A549 (cell line): ENCODE measurements at regions not wholly inside any gene's neighbourhood (a gene's known extent, or its start where the extent isn't known, plus 50 kb on each side); places are given as distances from the start of the nearest gene placed in this dataset.

Source experiments
- ATAC-seq, 2 experiments: fragments of 200-7000 bp in 1 of 2; fragments of >200 bp in 1 of 2; cut with Nextera tagmentation in 1 of 2; cut with Tn5 transposase in 1 of 2; 3 replicates each; pipeline versions ENCODE4 v1.8.0 to v1.9.1; 2018 to 2020; ENCODE audit warnings: mild to moderate bottlenecking in 1 of 2, moderate library complexity in 1 of 2
- CTCF ChIA-PET: fragments of 300-600 bp; sonication (Branson Sonifier 250); formaldehyde crosslinking; extraction: SDS; loops from one replicate; lab custom pipeline; 2021; ENCODE audit warnings: antibody characterized with exemption, inconsistent platforms; lab: Yijun Ruan, JAX
- POLR2A ChIA-PET: fragments of 350-600 bp; formaldehyde crosslinking; extraction: SDS; loops from one replicate; lab custom pipeline; 2021; ENCODE audit warnings: antibody characterized with exemption, inconsistent platforms; lab: Yijun Ruan, JAX
- DNase-seq, 2 experiments: peaks; one replicate each; pipeline versions ENCODE4 v3.0.0 to v3.0.0-alpha.2; 2011 to 2016; ENCODE audit warnings: low read depth in 1 of 2, low spot score in 1 of 2
- FAIRE-seq: peaks from 2 replicates; lab custom pipeline; 2011; peaks lifted over from hg19 to GRCh38; lab: Jason Lieb, UNC
- H3K27ac ChIP-seq, 2 experiments: fragments of >200 bp; sonication (Bioruptor Twin); formaldehyde crosslinking; 3 replicates each; pipeline ENCODE4 v1.5.1; 2016 to 2017
- H3K4me1 ChIP-seq: fragments of >200 bp; sonication (Bioruptor Twin); formaldehyde crosslinking; 3 replicates; pipeline ENCODE4 v1.6.1; 2016
- H3K4me2 ChIP-seq: fragments of >200 bp; sonication (Bioruptor Twin); formaldehyde crosslinking; 3 replicates; pipeline ENCODE4 v1.6.1; 2016
- H3K4me3 ChIP-seq: fragments of >200 bp; sonication (Bioruptor Twin); formaldehyde crosslinking; 3 replicates; pipeline ENCODE4 v1.5.1; 2016
- H3K9me3 ChIP-seq: fragments of >200 bp; sonication (Bioruptor Twin); formaldehyde crosslinking; 3 replicates; pipeline ENCODE4 v1.6.1; 2016
- ATOH8 ChIP-seq: fragments of 250-450 bp; sonication (Bioruptor Pico); IDR thresholded peaks from 2 replicates; pipeline ENCODE4 v1.5.0; 2020; ENCODE audit warnings: low read depth, mild to moderate bottlenecking, moderate library complexity
- CHD2 ChIP-seq: fragments of 150-350 bp; IDR thresholded peaks from 2 replicates; pipeline ENCODE4 v1.6.1; 2014; ENCODE audit warnings: low read length; ENCODE audit not compliant: partially characterized antibody
- CHD4 ChIP-seq: fragments of 200-600 bp; sonication (generic); IDR thresholded peaks from 2 replicates; pipeline ENCODE4 v1.6.1; 2016; ENCODE audit warnings: antibody characterized with exemption, mild to moderate bottlenecking, borderline replicate concordance
- CTCF ChIP-seq: fragments of >200 bp; sonication (Bioruptor Twin); formaldehyde crosslinking; IDR thresholded peaks from 3 replicates; pipeline ENCODE4 v1.5.1; 2016
- EP300 ChIP-seq, 2 experiments: fragments of >200 bp; sonication (Bioruptor Twin); formaldehyde crosslinking; IDR thresholded peaks; 2 replicates in 1 of 2; 3 replicates in 1 of 2; pipeline ENCODE4 v1.6.1; 2016 to 2017
- FOSL2 ChIP-seq, 2 experiments: fragments of 450-650 bp in 1 of 2; fragments of >200 bp in 1 of 2; sonication (Bioruptor Twin) in 1 of 2; formaldehyde crosslinking; IDR thresholded peaks; 2 replicates each; pipeline versions ENCODE4 v1.5.0 to v1.6.1; 2016 to 2020; ENCODE audit warnings: mild to moderate bottlenecking in 1 of 2, moderate library complexity in 1 of 2
- HDAC2 ChIP-seq: fragments of 200-600 bp; sonication (generic); IDR thresholded peaks from 2 replicates; pipeline ENCODE4 v1.6.1; 2016
- JUNB ChIP-seq: fragments of >200 bp; sonication (Bioruptor Twin); formaldehyde crosslinking; IDR thresholded peaks from 2 replicates; pipeline ENCODE4 v1.6.1; 2016
- KDM1A ChIP-seq: fragments of 200-600 bp; sonication (generic); IDR thresholded peaks from 2 replicates; pipeline ENCODE4 v1.6.1; 2016; ENCODE audit warnings: low read depth, mild to moderate bottlenecking
- KDM5A ChIP-seq: fragments of 200-600 bp; sonication (generic); IDR thresholded peaks from 2 replicates; pipeline ENCODE4 v1.6.1; 2016; ENCODE audit warnings: antibody characterized with exemption, mild to moderate bottlenecking
- MAFK ChIP-seq: fragments of 450-650 bp; IDR thresholded peaks from 2 replicates; pipeline ENCODE4 v1.6.1; 2014; ENCODE audit not compliant: partially characterized antibody
- MAX ChIP-seq: IDR thresholded peaks from 2 replicates; pipeline ENCODE4 v1.6.1; 2012
- MYC ChIP-seq: IDR thresholded peaks from 2 replicates; pipeline ENCODE4 v1.6.1; 2012; ENCODE audit warnings: mild to moderate bottlenecking, inconsistent platforms, low read length, improper control_type of control experiment, borderline replicate concordance
- NR3C1 ChIP-seq: fragments of >200 bp; sonication (Bioruptor Twin); formaldehyde crosslinking; IDR thresholded peaks from 3 replicates; pipeline ENCODE4 v1.6.1; 2017
- PBX3 ChIP-seq: IDR thresholded peaks from 2 replicates; pipeline ENCODE4 v1.6.1; 2012
- POLR2A ChIP-seq: IDR thresholded peaks from 2 replicates; pipeline ENCODE4 v1.6.1; 2012; ENCODE audit warnings: mild to moderate bottlenecking, low read length
- POLR2AphosphoS2 ChIP-seq: conservative IDR thresholded peaks from 2 replicates; pipeline ENCODE4 v1.6.1; 2012; ENCODE audit warnings: low read length, improper control_type of control experiment, inconsistent platforms
- RAD21 ChIP-seq, 2 experiments: fragments of >200 bp in 1 of 2; sonication (Bioruptor Twin) in 1 of 2; formaldehyde crosslinking in 1 of 2; IDR thresholded peaks in 1 of 2; conservative IDR thresholded peaks in 1 of 2; 2 replicates in 1 of 2; 3 replicates in 1 of 2; pipeline ENCODE4 v1.6.1; 2012 to 2018; ENCODE audit warnings: inconsistent platforms in 1 of 2
- RCOR1 ChIP-seq: fragments of 150-350 bp; IDR thresholded peaks from 2 replicates; pipeline ENCODE4 v1.6.1; 2014; ENCODE audit warnings: antibody characterized with exemption, low read length, low read depth
- REST ChIP-seq: fragments of 200-600 bp; sonication (generic); IDR thresholded peaks from 2 replicates; pipeline ENCODE4 v1.6.1; 2016; ENCODE audit warnings: antibody characterized with exemption, mild to moderate bottlenecking, moderate library complexity
- RFX5 ChIP-seq: fragments of 450-650 bp; IDR thresholded peaks from 2 replicates; pipeline ENCODE4 v1.7.1; 2014; ENCODE audit warnings: antibody characterized with exemption, mild to moderate bottlenecking, moderate library complexity
- RNF2 ChIP-seq: fragments of 200-600 bp; sonication (generic); IDR thresholded peaks from 2 replicates; pipeline ENCODE4 v1.6.1; 2016; ENCODE audit warnings: low read depth, mild to moderate bottlenecking, antibody characterized with exemption, moderate library complexity, borderline replicate concordance
- SMC3 ChIP-seq: fragments of >200 bp; sonication (Bioruptor Twin); formaldehyde crosslinking; IDR thresholded peaks from 3 replicates; pipeline ENCODE4 v1.6.1; 2018; ENCODE audit warnings: inconsistent platforms
- TFCP2L1 ChIP-seq: fragments of 250-450 bp; sonication (Bioruptor Pico); IDR thresholded peaks from 2 replicates; pipeline ENCODE4 v1.5.0; 2021; ENCODE audit warnings: mild to moderate bottlenecking
- ZC3H11A ChIP-seq: fragments of 450-650 bp; IDR thresholded peaks from 2 replicates; pipeline ENCODE4 v1.6.1; 2014; ENCODE audit warnings: antibody characterized with exemption, mild to moderate bottlenecking
- ZFP36 ChIP-seq: fragments of 450-650 bp; IDR thresholded peaks from 2 replicates; pipeline ENCODE4 v1.6.1; 2014; ENCODE audit warnings: borderline replicate concordance; ENCODE audit not compliant: partially characterized antibody
- ZNF302 ChIP-seq: fragments of 250-450 bp; sonication (Bioruptor Pico); IDR thresholded peaks from 2 replicates; pipeline ENCODE4 v1.9.0; 2021; ENCODE audit warnings: inconsistent platforms, mild to moderate bottlenecking, moderate library complexity
- WGBS: methylation state at CpG from one replicate; pipeline ENCODE4 v1.1.6; 2017; ENCODE audit errors: missing lambda C conversion rate; 5-methylcytosine and 5-hydroxymethylcytosine counted together

- FAIRE-seq: no peak
- ChIA-PET POLR2A (no interaction called here), CTCF (interaction anchor here (1.2 to 1.4 kb wide), 2 partner anchors 29 to 37 kb away, joined by 3 read pairs; no protein-coding TSS in a partner anchor)
- Histone ChIP-seq H3K9me3 (no peaks in the 10 kb centered on the region), H3K27ac (no peak overlapping the region), H3K4me1 (peaks cover 18% of the 10 kb centered on the region), H3K4me3 (no peak overlapping the region), H3K4me2 (no peak overlapping the region)
- WGBS: 86% methylated on average over 6 of the region's 6 CpGs
- ATAC-seq: no peak
- DNase-seq: no peak
- TF ChIP-seq MAFK (no peak), MYC (no peak), POLR2AphosphoS2 (no peak), PBX3 (no peak), TFCP2L1 (CRISPR knock-in tag) (no peak), EP300 (IDR thresholded peaks at IDR 0.05) (no peak), JUNB (no peak)
These were observed 159.7 kb upstream of the SLC1A4 start for GRCh38 chr2:64829525-64829924.

- H3K4me3 ChIP-seq: peak overlapping the region; percentile 11; the same call in 1 of the 3 replicates
- CTCF ChIA-PET: interaction anchor here (0.6 to 4.2 kb wide), 43 partner anchors 10 to 245 kb away, joined by 3 to 29 read pairs (median 4); partner anchors contain the start of gene SERTAD2
- ATAC-seq (peak; percentile 95 to 97), DNase-seq (peak; percentile 97 to 98), FAIRE-seq (no peak)
- H3K27ac ChIP-seq: peak overlapping the region; percentile 65 to 89
- H3K9me3 ChIP-seq: no peaks in the 10 kb centered on the region
- peak overlapping the region; percentile 71 for H3K4me2 ChIP-seq
- H3K4me1 ChIP-seq: peaks cover 36% of the 10 kb centered on the region
- POLR2A ChIA-PET: interaction anchor here (1.2 to 3.0 kb wide), 5 partner anchors 28 to 187 kb away, joined by 4 to 20 read pairs (median 7); partner anchors contain the start of gene SERTAD2
- WGBS: 15% methylated on average over 20 of the region's 20 CpGs
- no peak for TF ChIP-seq RNF2
- TF ChIP-seq KDM1A: no peak
- peak; percentile 58; the same call in 1 of the 2 replicates for TF ChIP-seq PBX3
- no peak for TF ChIP-seq ZC3H11A
- TF ChIP-seq CHD4: peak; percentile 69; the same call in 1 of the 2 replicates
- no peak for TF ChIP-seq RFX5
- no peak for TF ChIP-seq RCOR1
- TF ChIP-seq MAX: peak; percentile 98
- TF ChIP-seq KDM5A: no peak
- peak; percentile 87 for TF ChIP-seq ZNF302
- TF ChIP-seq SMC3: peak; percentile 50
- peak; percentile 88 for TF ChIP-seq ATOH8 (CRISPR knock-in tag)
- peak; percentile 90 for TF ChIP-seq JUNB
- no peak for TF ChIP-seq POLR2A
- TF ChIP-seq RAD21 (conservative IDR thresholded peaks at IDR 0.05 in 1 of 2, IDR thresholded peaks at IDR 0.05 in 1 of 2): peak; percentile 68 to 71
- TF ChIP-seq CTCF: peak; percentile 95
- TF ChIP-seq REST: no peak
- no peak for TF ChIP-seq ZFP36
- TF ChIP-seq NR3C1: no peak
- no peak for TF ChIP-seq CHD2
- no peak for TF ChIP-seq HDAC2
- TF ChIP-seq FOSL2 (IDR thresholded peaks at IDR 0.05): peak; percentile 87
- TF ChIP-seq FOSL2 (CRISPR knock-in tag; IDR thresholded peaks at IDR 0.05): peak; percentile 100
These were observed 157.8 kb upstream of the SLC1A4 start for GRCh38 chr2:64831134-64831976.
